Heart left ventricle (tissue), 13 donors: ENCODE measurements at regions not wholly inside any gene's neighbourhood (a gene's known extent, or its start where the extent isn't known, plus 50 kb on each side); places are given as distances from the start of the nearest gene placed in this dataset.

ENCODE experiments used
- POLR2A ChIP-seq, 2 donors: fragments of 450-650 bp; IDR thresholded peaks; one replicate each; pipeline ENCODE4 v1.6.1; 2017; ENCODE audit warnings: antibody characterized with exemption in 2 of 2, mild to moderate bottlenecking in 2 of 2, moderate library complexity in 2 of 2
- TF ChIP-seq, protein P1 (sequence below), 12 donors: fragments of 200-600 bp; sonication (generic) in 4 of 12; IDR thresholded peaks; one replicate each; pipeline versions ENCODE4 v1.5.0 to v1.8.0; 2018 to 2022; ENCODE audit warnings: antibody characterized with exemption in 12 of 12, mild to moderate bottlenecking in 5 of 12
- donor health status: ischemic (EF 13 %, LVEDD 7.1; RV severe dilation, severe dysfunction).
- donor health status: DM: no; HTN: yes; CAD: no.
- donor health status: DM: no; HTN: no; CAD: no.
- donor health status: ischemic (EF 25% LVEDD 6.9; RV normal size, moderate dysfunction).
- donor health status: ischemic (EF 25% LVEDD 5.7; RV mildly dilated, moderate dysfunction).
- donor health status: ischemic (EF 35%, LVEDD 5.7; RV mildly dilated, moderate dysfunction).
- donor health status: nonischemic (EF 11% LVEDD 7.7; RV severe dilation, severe dysfunction).
- donor health status: DM: yes; HTN: yes; CAD: no.
- donor health status: PGD.
- donor health status: ischemic (EF 29% LVEDD 5.4; RV normal size, mild dysfunction).
- donor health status: nonischemic (EF 23%, LVEDD 6.1; RV moderate dilation, normal function).

DNA sequence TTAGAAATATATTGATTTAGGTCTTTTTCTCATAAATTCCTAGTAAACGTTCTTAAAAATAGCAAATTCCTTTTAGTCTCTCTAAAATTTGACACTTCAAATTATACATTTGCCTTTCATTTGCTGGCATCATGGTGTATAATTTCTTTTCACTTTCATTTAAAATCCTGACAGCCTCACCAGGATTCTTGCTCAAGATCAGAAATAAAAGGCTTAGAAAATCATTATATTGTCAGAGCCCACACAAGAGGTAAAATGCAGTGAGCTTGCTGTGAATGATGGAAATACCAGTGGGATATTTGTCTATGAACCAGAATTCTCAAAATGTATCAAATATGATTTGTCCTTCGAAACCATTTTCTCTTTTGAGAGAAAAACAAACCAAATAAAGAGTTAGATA, 78.2 kb upstream of the PIK3C2G start:
- TF ChIP-seq POLR2A (IDR thresholded peaks at IDR 0.05), result no peak
- TF ChIP-seq, protein P1, sequence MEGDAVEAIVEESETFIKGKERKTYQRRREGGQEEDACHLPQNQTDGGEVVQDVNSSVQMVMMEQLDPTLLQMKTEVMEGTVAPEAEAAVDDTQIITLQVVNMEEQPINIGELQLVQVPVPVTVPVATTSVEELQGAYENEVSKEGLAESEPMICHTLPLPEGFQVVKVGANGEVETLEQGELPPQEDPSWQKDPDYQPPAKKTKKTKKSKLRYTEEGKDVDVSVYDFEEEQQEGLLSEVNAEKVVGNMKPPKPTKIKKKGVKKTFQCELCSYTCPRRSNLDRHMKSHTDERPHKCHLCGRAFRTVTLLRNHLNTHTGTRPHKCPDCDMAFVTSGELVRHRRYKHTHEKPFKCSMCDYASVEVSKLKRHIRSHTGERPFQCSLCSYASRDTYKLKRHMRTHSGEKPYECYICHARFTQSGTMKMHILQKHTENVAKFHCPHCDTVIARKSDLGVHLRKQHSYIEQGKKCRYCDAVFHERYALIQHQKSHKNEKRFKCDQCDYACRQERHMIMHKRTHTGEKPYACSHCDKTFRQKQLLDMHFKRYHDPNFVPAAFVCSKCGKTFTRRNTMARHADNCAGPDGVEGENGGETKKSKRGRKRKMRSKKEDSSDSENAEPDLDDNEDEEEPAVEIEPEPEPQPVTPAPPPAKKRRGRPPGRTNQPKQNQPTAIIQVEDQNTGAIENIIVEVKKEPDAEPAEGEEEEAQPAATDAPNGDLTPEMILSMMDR (IDR thresholded peaks at IDR 0.05), result no peak
